ENCODE measurements at regions not wholly inside any gene's neighbourhood (a gene's known extent, or its start where the extent isn't known, plus 50 kb on each side); places are given as distances from the start of the nearest gene placed in this dataset.

GRCh38 chr5:135697959-135698345, 119.2 kb upstream of the CXCL14 start:
- no peak for DNase-seq

GRCh38 chr5:135697251-135697958, 118.6 kb upstream of the CXCL14 start:
- DNase-seq, result no peak

GRCh38 chr5:135696317-135696716, 117.5 kb upstream of the CXCL14 start:
- no peak for DNase-seq

- no peak for DNase-seq
Measured at GRCh38 chr5:135695656-135696313, 117.0 kb upstream of the CXCL14 start.

GRCh38 chr5:135694906-135695305, 116.1 kb upstream of the CXCL14 start:
- DNase-seq, result no peak

- DNase-seq, result no peak
Measured at GRCh38 chr5:135694012-135694411, 115.2 kb upstream of the CXCL14 start.

- DNase-seq, result no peak
Measured at GRCh38 chr5:135693371-135693955, 114.7 kb upstream of the CXCL14 start.

GRCh38 chr5:135691044-135691443, 112.3 kb upstream of the CXCL14 start:
- no peak for DNase-seq

- no peak for DNase-seq
Measured at GRCh38 chr5:135690466-135690865, 111.7 kb upstream of the CXCL14 start.

- no peak for DNase-seq
Measured at GRCh38 chr5:135689506-135689905, 110.7 kb upstream of the CXCL14 start.

GRCh38 chr5:135688385-135688784, 109.6 kb upstream of the CXCL14 start:
- no peak for DNase-seq

- no peak for DNase-seq
Measured at GRCh38 chr5:135683189-135683588, 104.4 kb upstream of the CXCL14 start.

- DNase-seq, result no peak
Measured at GRCh38 chr5:135680713-135681112, 101.9 kb upstream of the CXCL14 start.

GRCh38 chr5:135678640-135679268, 100.0 kb upstream of the CXCL14 start:
- no peak for DNase-seq

GRCh38 chr5:135671966-135672365, 93.2 kb upstream of the CXCL14 start:
- no peak for DNase-seq

GRCh38 chr5:135671052-135671705, 92.4 kb upstream of the CXCL14 start:
- no peak for DNase-seq

GRCh38 chr5:135670588-135670987, 91.8 kb upstream of the CXCL14 start:
- no peak for DNase-seq

GRCh38 chr5:135669416-135669815, 90.6 kb upstream of the CXCL14 start:
- DNase-seq, result no peak

GRCh38 chr5:135667673-135668072, 88.9 kb upstream of the CXCL14 start:
- DNase-seq, result no peak

GRCh38 chr5:135667204-135667603, 88.4 kb upstream of the CXCL14 start:
- no peak for DNase-seq

GRCh38 chr5:135662683-135663082, 83.9 kb upstream of the CXCL14 start:
- DNase-seq, result no peak

- DNase-seq, result no peak
Measured at GRCh38 chr5:135662061-135662481, 83.3 kb upstream of the CXCL14 start.

GRCh38 chr5:135660826-135661575, 82.2 kb upstream of the CXCL14 start:
- DNase-seq, result peak; percentile 72

Measured in kidney glomerular epithelial cell (primary cell).